NT2/D1 (cell line): ENCODE measurements at regions not wholly inside any gene's neighbourhood (a gene's known extent, or its start where the extent isn't known, plus 50 kb on each side); places are given as distances from the start of the nearest gene placed in this dataset.

Experiments used
- DNase-seq: peaks from one replicate; pipeline ENCODE4 v3.0.0-alpha.2; 2011; ENCODE audit warnings: low read depth, low spot score
- H3K27me3 ChIP-seq: 2 replicates; pipeline ENCODE4 v1.6.0; 2011; ENCODE audit warnings: mild to moderate bottlenecking; ENCODE audit not compliant: insufficient read length, insufficient read depth
- H3K36me3 ChIP-seq: 2 replicates; pipeline ENCODE4 v1.6.1; 2011; ENCODE audit warnings: mild to moderate bottlenecking, low read length, mixed read lengths; ENCODE audit not compliant: insufficient read depth, insufficient read length
- H3K4me1 ChIP-seq: 2 replicates; pipeline ENCODE4 v1.5.1; 2011; ENCODE audit not compliant: insufficient read depth, insufficient read length
- H3K4me3 ChIP-seq: 2 replicates; pipeline ENCODE4 v1.5.1; 2011; ENCODE audit warnings: low read depth; ENCODE audit not compliant: insufficient read length
- H3K9ac ChIP-seq: 2 replicates; pipeline ENCODE4 v1.6.0; 2011; ENCODE audit warnings: low read depth; ENCODE audit not compliant: insufficient read length
- H3K9me3 ChIP-seq: 2 replicates; pipeline ENCODE4 v1.5.1; 2011; ENCODE audit warnings: mild to moderate bottlenecking, low read length; ENCODE audit not compliant: insufficient read depth
- SUZ12 ChIP-seq: IDR thresholded peaks from 2 replicates; pipeline ENCODE4 v1.6.1; 2011; ENCODE audit not compliant: insufficient read length, insufficient read depth; ENCODE audit errors: extremely low read depth
- YY1 ChIP-seq: IDR thresholded peaks from 2 replicates; pipeline ENCODE4 v1.6.1; 2011; ENCODE audit not compliant: insufficient read length, insufficient read depth
- ZNF274 ChIP-seq: IDR thresholded peaks from 2 replicates; pipeline ENCODE4 v1.6.1; 2011; ENCODE audit warnings: mild to moderate bottlenecking, low read depth, low read length

DNA sequence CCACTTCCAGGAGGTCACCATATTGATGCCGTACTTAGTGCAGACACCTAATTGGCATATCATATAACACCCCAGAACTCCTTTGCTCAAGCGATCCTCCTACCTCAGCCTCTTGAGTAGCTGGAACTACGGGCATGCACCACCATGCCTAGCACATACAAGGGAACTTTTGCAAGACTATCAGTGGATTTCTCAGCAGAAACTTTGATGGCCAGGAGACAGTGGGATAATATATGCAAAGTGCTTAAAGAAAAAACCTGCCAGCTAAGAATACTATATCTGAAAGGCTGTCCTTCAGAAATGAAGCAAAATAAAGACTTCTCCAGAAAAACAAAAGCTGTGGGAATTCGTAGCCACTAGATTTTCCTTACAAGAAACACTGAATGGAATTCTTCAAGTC, 387.1 kb downstream of the DHX35 start:
- Histone ChIP-seq H3K9me3 (peaks cover 30% of the 10 kb centered on the region), H3K27me3 (no peaks in the 10 kb centered on the region), H3K4me3 (no peak overlapping the region), H3K9ac (no peak overlapping the region), H3K36me3 (no peaks in the 10 kb centered on the region), H3K4me1 (no peaks in the 10 kb centered on the region)
- no peak for DNase-seq
- no peak for TF ChIP-seq SUZ12
- TF ChIP-seq ZNF274: no peak
- TF ChIP-seq YY1: no peak

DNA sequence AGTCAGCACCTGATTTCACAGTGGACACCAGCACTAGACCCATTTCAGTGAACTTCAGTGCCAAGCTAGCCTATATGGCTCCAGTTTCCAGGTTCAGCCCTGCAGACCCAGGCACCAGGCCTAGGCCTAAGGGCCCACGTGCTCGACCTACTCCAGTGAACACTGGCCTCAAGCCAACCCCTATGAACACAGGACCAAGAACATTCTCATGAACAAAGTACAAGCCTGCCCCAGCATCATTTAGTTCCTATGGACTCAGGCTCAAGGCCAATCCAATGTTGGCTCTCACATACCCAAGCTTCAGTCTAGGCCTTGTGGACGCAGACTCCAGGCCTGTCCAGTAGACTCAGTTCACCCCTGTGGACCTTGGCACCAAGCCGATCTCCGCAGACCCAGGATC, 385.5 kb downstream of the DHX35 start:
- no peak for TF ChIP-seq ZNF274
- TF ChIP-seq YY1: no peak
- no peak for TF ChIP-seq SUZ12

DNA sequence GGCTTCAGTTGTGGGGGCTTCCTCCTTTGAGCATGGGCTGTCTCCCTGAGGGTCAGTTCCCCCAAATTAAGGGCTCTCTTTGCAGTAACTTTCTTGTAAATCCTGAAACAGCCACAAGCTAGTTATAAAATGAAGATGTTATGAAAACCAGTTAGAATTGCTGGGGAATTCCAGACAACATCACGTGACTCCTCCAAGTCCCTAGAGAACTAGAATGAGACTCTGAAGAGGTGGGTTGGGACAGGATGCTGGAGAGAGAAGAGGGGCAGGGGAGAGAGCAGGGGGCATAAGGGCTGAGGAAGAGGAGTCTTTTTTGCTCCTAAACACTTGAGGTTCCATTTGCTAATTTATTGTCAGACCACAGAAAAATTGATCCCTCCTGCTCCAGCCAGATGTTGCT, 380.3 kb downstream of the DHX35 start:
- Histone ChIP-seq H3K36me3 (no peaks in the 10 kb centered on the region), H3K4me1 (no peaks in the 10 kb centered on the region), H3K9me3 (no peaks in the 10 kb centered on the region), H3K4me3 (no peak overlapping the region), H3K9ac (no peak overlapping the region), H3K27me3 (no peaks in the 10 kb centered on the region)
- no peak for TF ChIP-seq YY1
- no peak for DNase-seq

More for the DNA sequence above, 385.5 kb downstream of the DHX35 start:
- no peaks in the 10 kb centered on the region for H3K36me3 ChIP-seq
- DNase-seq: no peak
- H3K9me3 ChIP-seq: peaks cover 30% of the 10 kb centered on the region
- no peaks in the 10 kb centered on the region for H3K27me3 ChIP-seq
- H3K9ac ChIP-seq: no peak overlapping the region
- H3K4me1 ChIP-seq: no peaks in the 10 kb centered on the region
- no peak overlapping the region for H3K4me3 ChIP-seq

GRCh38 chr20:39338469-39339376, 376.6 kb downstream of the DHX35 start:
- no peaks in the 10 kb centered on the region for H3K9me3 ChIP-seq
- H3K4me1 ChIP-seq: no peaks in the 10 kb centered on the region
- no peak for TF ChIP-seq YY1
- no peak for TF ChIP-seq SUZ12
- no peak for TF ChIP-seq ZNF274
- H3K4me3 ChIP-seq: no peak overlapping the region
- no peaks in the 10 kb centered on the region for H3K36me3 ChIP-seq
- H3K9ac ChIP-seq: no peak overlapping the region
- no peak for DNase-seq
- H3K27me3 ChIP-seq: no peaks in the 10 kb centered on the region

DNA sequence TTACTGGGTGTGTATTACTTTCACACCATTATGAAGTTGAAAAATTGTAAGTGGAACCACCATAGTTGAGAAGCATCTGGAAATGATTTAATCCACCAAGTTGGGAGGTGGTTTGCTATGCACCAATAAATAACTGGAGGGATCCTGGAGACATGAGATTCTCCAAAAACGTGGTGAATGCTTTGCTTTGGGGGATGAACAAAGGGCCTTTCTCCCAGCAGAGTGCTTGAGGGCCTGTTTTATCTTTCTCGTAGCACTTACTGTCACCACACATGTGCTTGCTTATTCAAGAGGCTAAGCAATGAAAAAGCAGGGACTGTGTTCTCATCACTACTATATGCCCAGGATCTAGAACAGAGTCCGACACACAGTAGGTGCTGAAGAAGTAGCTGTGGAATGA, 371.1 kb downstream of the DHX35 start:
- Histone ChIP-seq H3K27me3 (no peaks in the 10 kb centered on the region), H3K4me1 (no peaks in the 10 kb centered on the region), H3K9ac (no peak overlapping the region), H3K9me3 (no peaks in the 10 kb centered on the region), H3K4me3 (no peak overlapping the region), H3K36me3 (no peaks in the 10 kb centered on the region)
- no peak for DNase-seq
- TF ChIP-seq YY1: no peak
- no peak for TF ChIP-seq ZNF274
- no peak for TF ChIP-seq SUZ12

- H3K4me3 ChIP-seq: no peak overlapping the region
- no peaks in the 10 kb centered on the region for H3K9me3 ChIP-seq
- no peaks in the 10 kb centered on the region for H3K27me3 ChIP-seq
- no peak for DNase-seq
- TF ChIP-seq ZNF274: no peak
- no peak for TF ChIP-seq SUZ12
- TF ChIP-seq YY1: no peak
- H3K36me3 ChIP-seq: no peaks in the 10 kb centered on the region
- H3K9ac ChIP-seq: no peak overlapping the region
- H3K4me1 ChIP-seq: no peaks in the 10 kb centered on the region
Measured at GRCh38 chr20:39328347-39328746, 366.2 kb downstream of the DHX35 start.

DNA sequence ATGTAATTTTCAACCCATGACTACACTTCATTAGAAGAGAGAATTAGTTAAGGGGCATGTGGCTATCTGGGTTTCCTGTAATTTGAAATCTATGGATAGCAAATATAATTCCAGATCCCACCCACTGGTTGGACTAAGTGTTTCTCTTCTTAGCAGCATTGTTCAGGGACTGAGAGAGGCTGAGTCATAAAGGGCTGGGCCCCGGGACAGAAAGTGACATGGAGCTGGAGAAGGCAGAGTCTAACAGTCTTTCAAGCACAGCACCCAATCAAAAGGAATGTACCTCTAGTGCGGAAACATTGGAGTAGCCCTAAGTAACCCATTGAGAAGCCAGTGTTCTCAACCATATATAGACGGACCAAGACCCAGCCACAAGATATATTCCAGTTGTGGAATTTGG, 363.9 kb downstream of the DHX35 start:
- Histone ChIP-seq H3K27me3 (no peaks in the 10 kb centered on the region), H3K9me3 (no peaks in the 10 kb centered on the region), H3K4me3 (no peak overlapping the region), H3K4me1 (no peaks in the 10 kb centered on the region), H3K36me3 (no peaks in the 10 kb centered on the region), H3K9ac (no peak overlapping the region)
- no peak for DNase-seq
- TF ChIP-seq YY1 (no peak), SUZ12 (no peak), ZNF274 (no peak)
